ENCODE measurements at regions not wholly inside any gene's neighbourhood (a gene's known extent, or its start where the extent isn't known, plus 50 kb on each side); places are given as distances from the start of the nearest gene placed in this dataset.

- TF ChIP-seq GATA3 (IDR thresholded peaks at IDR 0.05; ENCODE audit: low read depth, low read length), result no peak
- no peak for TF ChIP-seq GATA2 (IDR thresholded peaks at IDR 0.05; ENCODE audit: low read depth, low read length)
Measured at GRCh38 chr1:244955661-244956060, 91.3 kb upstream of the HNRNPU start.
